Liver (tissue), 8 donors: ENCODE measurements at regions not wholly inside any gene's neighbourhood (a gene's known extent, or its start where the extent isn't known, plus 50 kb on each side); places are given as distances from the start of the nearest gene placed in this dataset.

Experiments used
- DNase-seq: peaks from one replicate; pipeline ENCODE4 v3.0.0-alpha.2; 2017; ENCODE audit warnings: low spot score
- H3K27ac ChIP-seq, 2 donors: one replicate each; pipeline ENCODE4 v1.7.0; 2013; ENCODE audit warnings: inconsistent platforms in 2 of 2, low read length in 2 of 2, control low read depth in 1 of 2, low read depth in 1 of 2, mild to moderate bottlenecking in 1 of 2
- H3K27me3 ChIP-seq, 4 donors: one replicate each; pipeline versions ENCODE4 v1.6.1 to v1.7.0; 2013; ENCODE audit warnings: low read length in 3 of 4, inconsistent platforms in 1 of 4, mild to moderate bottlenecking in 1 of 4, moderate library complexity in 1 of 4; ENCODE audit not compliant: control insufficient read depth in 4 of 4, insufficient read depth in 4 of 4
- H3K36me3 ChIP-seq, 4 donors: one replicate each; pipeline versions ENCODE4 v1.6.1 to v1.7.0; 2013; ENCODE audit warnings: low read length in 3 of 4, mild to moderate bottlenecking in 3 of 4, low read depth in 1 of 4, moderate library complexity in 1 of 4; ENCODE audit not compliant: control insufficient read depth in 4 of 4, insufficient read depth in 3 of 4
- H3K4me1 ChIP-seq, 4 donors: one replicate each; pipeline versions ENCODE4 v1.6.1 to v1.7.0; 2013; ENCODE audit warnings: low read length in 3 of 4, mild to moderate bottlenecking in 3 of 4, moderate library complexity in 1 of 4; ENCODE audit not compliant: control insufficient read depth in 4 of 4, insufficient read depth in 4 of 4
- H3K4me3 ChIP-seq, 3 donors: one replicate each; pipeline versions ENCODE4 v1.6.1 to v1.7.0; 2013; ENCODE audit warnings: low read length in 3 of 3, control low read depth in 1 of 3, low read depth in 1 of 3, mild to moderate bottlenecking in 1 of 3
- H3K9ac ChIP-seq, 2 donors: one replicate each; pipeline ENCODE4 v1.7.0; 2013; ENCODE audit warnings: low read length in 2 of 2, mild to moderate bottlenecking in 2 of 2, moderate library complexity in 2 of 2, control low read depth in 1 of 2, low read depth in 1 of 2
- H3K9me3 ChIP-seq, 4 donors: one replicate each; pipeline versions ENCODE4 v1.6.1 to v1.7.0; 2013; ENCODE audit warnings: low read length in 3 of 4; ENCODE audit not compliant: control insufficient read depth in 4 of 4
- EGR1 ChIP-seq, 2 donors: IDR thresholded peaks; 2 replicates each; pipeline ENCODE4 v1.6.1; 2016 to 2018; ENCODE audit warnings: antibody characterized with exemption in 2 of 2, low read depth in 2 of 2
- FOXA1 ChIP-seq: IDR thresholded peaks from 2 replicates; pipeline ENCODE4 v1.6.1; 2016; ENCODE audit warnings: antibody characterized with exemption
- FOXA2 ChIP-seq: IDR thresholded peaks from 2 replicates; pipeline ENCODE4 v1.6.1; 2016; ENCODE audit warnings: antibody characterized with exemption
- GABPA ChIP-seq, 2 donors: IDR thresholded peaks in 1 of 2; conservative IDR thresholded peaks in 1 of 2; 2 replicates each; pipeline ENCODE4 v1.6.1; 2016; ENCODE audit warnings: antibody characterized with exemption in 2 of 2, mild to moderate bottlenecking in 1 of 2, moderate library complexity in 1 of 2
- HNF4A ChIP-seq, 2 donors: conservative IDR thresholded peaks; 2 replicates each; pipeline ENCODE4 v1.6.1; 2016; ENCODE audit warnings: antibody characterized with exemption in 2 of 2, mild to moderate bottlenecking in 2 of 2
- HNF4G ChIP-seq: IDR thresholded peaks from 2 replicates; pipeline ENCODE4 v1.6.1; 2016; ENCODE audit warnings: antibody characterized with exemption
- JUND ChIP-seq, 2 donors: IDR thresholded peaks; 2 replicates each; pipeline ENCODE4 v1.6.1; 2016; ENCODE audit warnings: antibody characterized with exemption in 2 of 2
- NR2F2 ChIP-seq: IDR thresholded peaks from 2 replicates; pipeline ENCODE4 v1.6.1; 2016; ENCODE audit warnings: antibody characterized with exemption
- RAD21 ChIP-seq, 2 donors: IDR thresholded peaks; 2 replicates each; pipeline ENCODE4 v1.6.1; 2016; ENCODE audit warnings: antibody characterized with exemption in 2 of 2, mild to moderate bottlenecking in 2 of 2
- RXRA ChIP-seq, 2 donors: IDR thresholded peaks; 2 replicates each; pipeline ENCODE4 v1.6.1; 2017 to 2018; ENCODE audit warnings: antibody characterized with exemption in 2 of 2, mild to moderate bottlenecking in 1 of 2
- SP1 ChIP-seq: IDR thresholded peaks from 2 replicates; pipeline ENCODE4 v1.6.1; 2018; ENCODE audit warnings: antibody characterized with exemption, mild to moderate bottlenecking
- YY1 ChIP-seq: IDR thresholded peaks from 2 replicates; pipeline ENCODE4 v1.6.1; 2016; ENCODE audit warnings: antibody characterized with exemption, mild to moderate bottlenecking
- WGBS: extraction: QIAGEN DNeasy Blood & Tissue Kit; methylation state at CpG from one replicate; pipeline ENCODE4 v1.1.7; 2013; 5-methylcytosine and 5-hydroxymethylcytosine counted together
- TF ChIP-seq, protein P1 (sequence below): IDR thresholded peaks from 2 replicates; pipeline ENCODE4 v1.6.1; 2016; ENCODE audit warnings: antibody characterized with exemption
- TF ChIP-seq, protein P2 (sequence below): IDR thresholded peaks from 2 replicates; pipeline ENCODE4 v1.6.1; 2016; ENCODE audit warnings: antibody characterized with exemption
- TF ChIP-seq, protein P3 (sequence below): fragments of 150-350 bp; IDR thresholded peaks from 2 replicates; pipeline ENCODE4 v1.5.1; 2017; ENCODE audit warnings: improper control_type of control experiment, low read depth, low read length; ENCODE audit not compliant: missing input control
- TF ChIP-seq, protein P4 (sequence below): IDR thresholded peaks from 2 replicates; pipeline ENCODE4 v1.6.1; 2016; ENCODE audit warnings: antibody characterized with exemption, mild to moderate bottlenecking
- TF ChIP-seq, protein P5 (sequence below): IDR thresholded peaks from 2 replicates; pipeline ENCODE4 v1.6.1; 2016; ENCODE audit warnings: antibody characterized with exemption
- donor health status: healthy.
- donor health status: healthy.
- donor health status: healthy.
- donor health status: healthy.
- donor health status: healthy.

DNA sequence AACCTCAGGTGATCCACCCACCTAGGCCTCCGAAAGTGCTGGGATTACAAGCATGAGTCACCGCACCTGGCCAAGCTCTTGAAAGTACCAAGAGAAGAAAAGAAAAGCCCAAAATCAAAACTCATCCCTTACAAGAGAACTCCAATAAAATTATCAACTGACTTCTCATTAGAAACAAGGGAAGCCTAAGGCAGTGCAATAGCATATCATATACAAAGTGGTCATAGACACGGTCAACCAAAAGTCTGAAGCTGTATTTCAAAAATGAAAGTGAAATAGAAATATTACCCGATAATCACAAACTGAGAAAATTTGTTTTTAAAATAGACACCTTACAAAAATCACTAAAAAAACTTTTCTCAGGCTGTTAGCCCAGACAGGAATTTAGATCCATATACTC is 1321.1 kb upstream of the GJE1 start:
- H3K27ac ChIP-seq: no peak overlapping the region
- TF ChIP-seq JUND (IDR thresholded peaks at IDR 0.05) (no peak), HNF4G (no peak), YY1 (no peak), FOXA1 (no peak), SP1 (no peak), EGR1 (IDR thresholded peaks at IDR 0.05; ENCODE audit: low read depth in 2 of 2) (no peak)
- TF ChIP-seq, protein P1, sequence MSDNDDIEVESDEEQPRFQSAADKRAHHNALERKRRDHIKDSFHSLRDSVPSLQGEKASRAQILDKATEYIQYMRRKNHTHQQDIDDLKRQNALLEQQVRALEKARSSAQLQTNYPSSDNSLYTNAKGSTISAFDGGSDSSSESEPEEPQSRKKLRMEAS: no peak
- TF ChIP-seq, protein P2, sequence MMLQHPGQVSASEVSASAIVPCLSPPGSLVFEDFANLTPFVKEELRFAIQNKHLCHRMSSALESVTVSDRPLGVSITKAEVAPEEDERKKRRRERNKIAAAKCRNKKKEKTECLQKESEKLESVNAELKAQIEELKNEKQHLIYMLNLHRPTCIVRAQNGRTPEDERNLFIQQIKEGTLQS: no peak
- TF ChIP-seq, protein P3, sequence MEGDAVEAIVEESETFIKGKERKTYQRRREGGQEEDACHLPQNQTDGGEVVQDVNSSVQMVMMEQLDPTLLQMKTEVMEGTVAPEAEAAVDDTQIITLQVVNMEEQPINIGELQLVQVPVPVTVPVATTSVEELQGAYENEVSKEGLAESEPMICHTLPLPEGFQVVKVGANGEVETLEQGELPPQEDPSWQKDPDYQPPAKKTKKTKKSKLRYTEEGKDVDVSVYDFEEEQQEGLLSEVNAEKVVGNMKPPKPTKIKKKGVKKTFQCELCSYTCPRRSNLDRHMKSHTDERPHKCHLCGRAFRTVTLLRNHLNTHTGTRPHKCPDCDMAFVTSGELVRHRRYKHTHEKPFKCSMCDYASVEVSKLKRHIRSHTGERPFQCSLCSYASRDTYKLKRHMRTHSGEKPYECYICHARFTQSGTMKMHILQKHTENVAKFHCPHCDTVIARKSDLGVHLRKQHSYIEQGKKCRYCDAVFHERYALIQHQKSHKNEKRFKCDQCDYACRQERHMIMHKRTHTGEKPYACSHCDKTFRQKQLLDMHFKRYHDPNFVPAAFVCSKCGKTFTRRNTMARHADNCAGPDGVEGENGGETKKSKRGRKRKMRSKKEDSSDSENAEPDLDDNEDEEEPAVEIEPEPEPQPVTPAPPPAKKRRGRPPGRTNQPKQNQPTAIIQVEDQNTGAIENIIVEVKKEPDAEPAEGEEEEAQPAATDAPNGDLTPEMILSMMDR: no peak
- TF ChIP-seq, protein P4, sequence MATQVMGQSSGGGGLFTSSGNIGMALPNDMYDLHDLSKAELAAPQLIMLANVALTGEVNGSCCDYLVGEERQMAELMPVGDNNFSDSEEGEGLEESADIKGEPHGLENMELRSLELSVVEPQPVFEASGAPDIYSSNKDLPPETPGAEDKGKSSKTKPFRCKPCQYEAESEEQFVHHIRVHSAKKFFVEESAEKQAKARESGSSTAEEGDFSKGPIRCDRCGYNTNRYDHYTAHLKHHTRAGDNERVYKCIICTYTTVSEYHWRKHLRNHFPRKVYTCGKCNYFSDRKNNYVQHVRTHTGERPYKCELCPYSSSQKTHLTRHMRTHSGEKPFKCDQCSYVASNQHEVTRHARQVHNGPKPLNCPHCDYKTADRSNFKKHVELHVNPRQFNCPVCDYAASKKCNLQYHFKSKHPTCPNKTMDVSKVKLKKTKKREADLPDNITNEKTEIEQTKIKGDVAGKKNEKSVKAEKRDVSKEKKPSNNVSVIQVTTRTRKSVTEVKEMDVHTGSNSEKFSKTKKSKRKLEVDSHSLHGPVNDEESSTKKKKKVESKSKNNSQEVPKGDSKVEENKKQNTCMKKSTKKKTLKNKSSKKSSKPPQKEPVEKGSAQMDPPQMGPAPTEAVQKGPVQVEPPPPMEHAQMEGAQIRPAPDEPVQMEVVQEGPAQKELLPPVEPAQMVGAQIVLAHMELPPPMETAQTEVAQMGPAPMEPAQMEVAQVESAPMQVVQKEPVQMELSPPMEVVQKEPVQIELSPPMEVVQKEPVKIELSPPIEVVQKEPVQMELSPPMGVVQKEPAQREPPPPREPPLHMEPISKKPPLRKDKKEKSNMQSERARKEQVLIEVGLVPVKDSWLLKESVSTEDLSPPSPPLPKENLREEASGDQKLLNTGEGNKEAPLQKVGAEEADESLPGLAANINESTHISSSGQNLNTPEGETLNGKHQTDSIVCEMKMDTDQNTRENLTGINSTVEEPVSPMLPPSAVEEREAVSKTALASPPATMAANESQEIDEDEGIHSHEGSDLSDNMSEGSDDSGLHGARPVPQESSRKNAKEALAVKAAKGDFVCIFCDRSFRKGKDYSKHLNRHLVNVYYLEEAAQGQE: no peak
- H3K9me3 ChIP-seq: no peaks in the 10 kb centered on the region
- DNase-seq: no peak
- no peaks in the 10 kb centered on the region for H3K36me3 ChIP-seq
- no peak overlapping the region for H3K9ac ChIP-seq
- H3K4me1 ChIP-seq: no peaks in the 10 kb centered on the region
- H3K4me3 ChIP-seq: no peak overlapping the region
- H3K27me3 ChIP-seq: no peaks in the 10 kb centered on the region
- WGBS: 83% methylated on average over 4 of the region's 4 CpGs

DNA sequence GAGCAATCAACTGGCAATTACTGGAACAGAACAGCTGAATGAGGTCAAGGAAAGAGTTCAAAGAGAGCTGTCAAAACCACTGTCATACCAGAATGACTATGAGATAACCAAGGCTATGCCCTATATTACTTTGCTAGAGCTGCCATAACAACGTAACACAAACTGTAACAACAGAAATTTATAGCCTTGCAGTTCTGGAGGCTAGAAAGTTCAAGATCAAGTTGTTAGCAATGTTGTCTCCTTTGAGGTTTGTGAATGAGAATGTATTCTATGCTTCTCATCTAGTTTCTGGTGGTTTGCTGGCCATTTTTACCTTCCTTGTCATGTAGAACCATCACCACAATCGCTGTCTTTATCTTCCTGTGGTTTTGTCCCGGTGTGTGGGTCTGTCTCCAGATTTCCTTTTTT is 1323.0 kb upstream of the GJE1 start:
- H3K36me3 ChIP-seq: no peaks in the 10 kb centered on the region
- H3K9me3 ChIP-seq: no peaks in the 10 kb centered on the region
- WGBS: 75% methylated on average over 3 of the region's 3 CpGs
- H3K27me3 ChIP-seq: no peaks in the 10 kb centered on the region
- H3K27ac ChIP-seq: no peak overlapping the region
- no peak overlapping the region for H3K9ac ChIP-seq
- TF ChIP-seq, protein P4: no peak
- TF ChIP-seq JUND (IDR thresholded peaks at IDR 0.05) (no peak), GABPA (IDR thresholded peaks at IDR 0.05 in 1 of 2, conservative IDR thresholded peaks at IDR 0.05 in 1 of 2) (no peak), HNF4G (no peak), FOXA1 (no peak), NR2F2 (no peak), SP1 (no peak), YY1 (no peak), RAD21 (IDR thresholded peaks at IDR 0.05) (no peak), RXRA (IDR thresholded peaks at IDR 0.05) (no peak), HNF4A (conservative IDR thresholded peaks at IDR 0.05) (no peak), FOXA2 (no peak)
- TF ChIP-seq, protein P1: no peak
- TF ChIP-seq, protein P3: no peak
- TF ChIP-seq, protein P5, sequence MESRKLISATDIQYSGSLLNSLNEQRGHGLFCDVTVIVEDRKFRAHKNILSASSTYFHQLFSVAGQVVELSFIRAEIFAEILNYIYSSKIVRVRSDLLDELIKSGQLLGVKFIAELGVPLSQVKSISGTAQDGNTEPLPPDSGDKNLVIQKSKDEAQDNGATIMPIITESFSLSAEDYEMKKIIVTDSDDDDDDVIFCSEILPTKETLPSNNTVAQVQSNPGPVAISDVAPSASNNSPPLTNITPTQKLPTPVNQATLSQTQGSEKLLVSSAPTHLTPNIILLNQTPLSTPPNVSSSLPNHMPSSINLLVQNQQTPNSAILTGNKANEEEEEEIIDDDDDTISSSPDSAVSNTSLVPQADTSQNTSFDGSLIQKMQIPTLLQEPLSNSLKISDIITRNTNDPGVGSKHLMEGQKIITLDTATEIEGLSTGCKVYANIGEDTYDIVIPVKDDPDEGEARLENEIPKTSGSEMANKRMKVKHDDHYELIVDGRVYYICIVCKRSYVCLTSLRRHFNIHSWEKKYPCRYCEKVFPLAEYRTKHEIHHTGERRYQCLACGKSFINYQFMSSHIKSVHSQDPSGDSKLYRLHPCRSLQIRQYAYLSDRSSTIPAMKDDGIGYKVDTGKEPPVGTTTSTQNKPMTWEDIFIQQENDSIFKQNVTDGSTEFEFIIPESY: no peak
- TF ChIP-seq, protein P2: no peak
- no peak for DNase-seq
- H3K4me1 ChIP-seq: no peaks in the 10 kb centered on the region
- no peak overlapping the region for H3K4me3 ChIP-seq
